ENCODE measurements at regions not wholly inside any gene's neighbourhood (a gene's known extent, or its start where the extent isn't known, plus 50 kb on each side); places are given as distances from the start of the nearest gene placed in this dataset.

GRCh38 chr4:45985038-45985437 is 138.8 kb downstream of the GABRG1 start:
- DNase-seq, result no peak

DNA sequence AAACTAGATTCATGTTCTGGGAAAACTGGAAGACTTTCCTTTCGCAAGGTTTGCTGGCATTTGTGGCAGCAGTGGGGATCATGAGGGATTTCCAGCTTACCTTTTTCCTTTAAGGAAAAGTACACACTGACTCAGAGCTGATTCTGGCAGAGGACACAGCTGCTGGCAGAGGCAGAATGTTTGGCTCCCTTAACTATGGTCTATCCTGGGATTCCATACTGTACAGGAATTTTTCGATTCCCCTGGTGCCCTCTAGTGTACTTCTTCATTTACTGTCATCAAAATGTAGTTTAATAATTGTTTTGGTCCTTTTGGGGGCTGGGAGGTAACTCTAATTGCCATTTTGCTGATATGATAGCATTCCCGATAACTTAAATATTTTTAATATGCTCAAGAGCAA is 152.7 kb downstream of the GABRG1 start:
- no peak for DNase-seq

GRCh38 chr4:45957353-45957752 is 166.5 kb downstream of the GABRG1 start:
- no peak for DNase-seq

- no peak for DNase-seq
Measured at GRCh38 chr4:45954276-45954675, 169.6 kb downstream of the GABRG1 start.

DNA sequence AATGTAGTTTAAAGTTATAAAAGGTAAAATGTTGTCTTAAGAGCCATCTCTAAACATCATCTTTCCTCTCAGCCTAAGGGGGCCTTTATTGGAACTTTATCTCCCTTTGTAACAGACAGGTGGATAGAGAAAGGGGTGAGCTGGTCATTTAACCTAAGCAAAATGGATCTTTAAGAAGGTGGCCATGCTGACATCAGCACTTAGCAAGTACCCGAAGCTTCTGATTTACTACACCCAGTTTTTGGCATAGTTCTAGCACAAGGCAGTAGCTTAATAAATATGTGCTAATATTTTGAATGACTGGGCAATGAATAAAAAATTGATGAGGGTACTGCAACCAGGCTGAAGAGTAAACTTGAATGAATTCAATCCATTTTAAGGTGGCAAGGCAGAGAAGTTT is 172.7 kb downstream of the GABRG1 start:
- no peak for DNase-seq

GRCh38 chr4:45946699-45947098 is 177.2 kb downstream of the GABRG1 start:
- DNase-seq, result no peak

GRCh38 chr4:45944000-45944399 is 179.9 kb downstream of the GABRG1 start:
- DNase-seq, result no peak

GRCh38 chr4:45939056-45939455 is 184.8 kb downstream of the GABRG1 start:
- DNase-seq, result no peak

- no peak for DNase-seq
Measured at GRCh38 chr4:45931154-45931553, 192.7 kb downstream of the GABRG1 start.

GRCh38 chr4:45927641-45928040 is 196.2 kb downstream of the GABRG1 start:
- no peak for DNase-seq

- DNase-seq, result no peak
Measured at GRCh38 chr4:45925809-45926208, 198.0 kb downstream of the GABRG1 start.

DNA sequence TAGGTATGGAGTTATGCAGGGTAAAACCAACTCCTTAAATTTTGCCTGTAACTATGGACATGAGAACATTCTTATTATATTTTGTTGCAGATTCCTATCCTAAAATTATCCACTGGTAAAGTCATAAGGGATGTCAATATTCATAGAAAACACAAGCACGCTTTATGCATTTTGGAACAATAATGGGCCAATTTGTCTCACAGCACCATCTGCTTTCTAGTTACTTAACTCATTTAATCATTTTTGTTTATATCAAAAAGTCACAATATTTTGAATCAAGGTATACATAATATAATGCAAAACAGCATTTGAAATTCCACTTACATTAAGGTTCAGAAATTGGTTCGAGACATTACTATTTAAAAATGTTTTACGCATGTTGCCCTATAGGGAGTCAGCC is 203.0 kb downstream of the GABRG1 start:
- no peak for DNase-seq

DNA sequence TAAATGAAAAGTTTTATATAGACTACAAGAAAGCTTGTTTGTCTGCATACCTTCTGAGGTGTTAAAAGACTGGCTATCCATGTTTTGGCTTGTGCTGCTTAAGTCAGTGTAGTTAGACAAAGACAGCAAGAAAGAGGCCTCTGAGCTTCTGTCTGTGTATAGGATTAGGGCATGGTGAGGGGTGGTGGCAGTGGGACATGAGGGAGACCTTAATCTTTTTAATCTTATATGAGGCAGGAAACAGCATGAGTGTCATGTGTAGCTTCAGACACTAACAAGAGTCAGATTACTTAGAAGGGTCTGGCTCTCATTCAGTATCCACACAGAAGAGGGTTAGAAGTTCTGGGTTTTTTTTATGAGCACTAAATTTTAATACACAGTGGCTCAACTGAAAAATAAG is 213.3 kb downstream of the GABRG1 start:
- no peak for DNase-seq

DNA sequence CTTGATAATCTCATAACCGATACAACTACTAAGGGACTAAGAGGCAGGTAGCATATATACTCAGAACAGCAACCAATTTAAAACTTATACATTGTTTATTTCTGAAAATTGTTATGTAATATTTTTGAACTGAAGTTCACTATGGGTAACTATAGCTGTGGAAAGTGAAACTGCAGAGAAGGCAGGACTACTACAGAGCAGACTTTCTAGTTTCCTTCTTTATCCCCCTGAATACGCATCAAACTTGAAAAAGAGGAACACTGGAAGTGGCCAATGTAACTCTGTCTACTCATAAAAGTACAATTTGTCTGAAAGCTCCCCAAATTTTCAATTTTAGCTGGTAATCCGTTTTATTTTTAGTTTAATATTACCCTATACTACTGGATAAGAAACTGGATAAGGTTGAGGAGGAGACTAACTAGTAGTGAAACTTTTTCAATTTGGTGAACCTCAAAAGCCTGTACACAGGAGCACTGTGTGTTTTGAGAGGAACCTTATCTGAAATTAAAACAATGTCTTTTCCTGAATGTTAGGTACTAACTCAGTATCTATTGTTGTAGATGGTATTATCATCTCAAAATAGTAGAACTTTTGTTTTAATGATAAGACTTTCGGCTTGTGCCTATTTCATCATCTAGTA is 225.8 kb downstream of the GABRG1 start:
- no peak for DNase-seq

DNA sequence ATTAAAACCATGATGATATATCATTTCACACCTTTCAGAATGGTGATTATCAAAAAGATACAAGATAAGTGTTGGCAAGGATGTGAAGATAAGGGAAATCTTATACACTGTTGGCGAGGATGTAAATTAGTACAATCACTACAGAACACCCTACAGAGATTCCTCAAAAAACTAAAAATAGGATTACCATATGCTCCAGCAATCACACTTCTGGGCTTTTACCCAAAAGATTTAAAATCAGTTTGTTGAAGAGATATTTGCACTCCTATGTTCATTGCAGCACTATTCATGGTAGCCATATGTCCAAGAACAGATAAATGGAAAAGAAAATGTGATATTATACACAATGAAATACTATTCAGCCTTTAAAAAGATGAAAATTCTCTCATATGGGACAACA is 240.4 kb downstream of the GABRG1 start:
- DNase-seq, result no peak

DNA sequence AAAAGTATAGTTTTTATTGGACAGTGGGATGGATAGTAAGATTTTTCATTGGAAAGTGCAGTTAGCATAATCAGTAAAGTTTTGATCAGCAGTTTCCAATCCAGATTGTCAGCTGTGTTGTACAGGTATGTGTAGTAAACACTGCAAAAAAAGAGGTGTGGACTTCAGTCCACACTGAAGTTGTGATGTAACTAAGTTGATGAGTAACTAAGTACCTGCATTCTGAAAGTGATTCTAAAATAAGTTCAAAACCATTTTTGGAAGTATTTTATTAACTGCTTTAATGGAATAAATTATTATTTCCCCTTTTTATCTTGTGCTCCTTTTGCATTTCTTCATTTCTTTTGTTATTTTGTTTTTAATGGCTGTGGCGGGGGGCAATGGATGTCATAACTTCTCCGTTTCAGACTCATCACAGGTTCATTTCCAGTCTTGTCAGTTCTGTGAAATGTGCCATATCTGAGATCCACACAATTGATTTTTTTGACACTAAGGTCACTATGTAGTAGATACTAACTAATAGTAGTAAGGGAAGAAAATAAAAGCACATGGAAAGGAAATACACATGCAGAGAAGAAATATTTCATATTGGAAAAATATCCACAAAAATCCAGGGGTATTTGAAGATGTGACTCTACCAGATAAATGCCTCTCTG is 247.5 kb downstream of the GABRG1 start:
- no peak for DNase-seq

DNA sequence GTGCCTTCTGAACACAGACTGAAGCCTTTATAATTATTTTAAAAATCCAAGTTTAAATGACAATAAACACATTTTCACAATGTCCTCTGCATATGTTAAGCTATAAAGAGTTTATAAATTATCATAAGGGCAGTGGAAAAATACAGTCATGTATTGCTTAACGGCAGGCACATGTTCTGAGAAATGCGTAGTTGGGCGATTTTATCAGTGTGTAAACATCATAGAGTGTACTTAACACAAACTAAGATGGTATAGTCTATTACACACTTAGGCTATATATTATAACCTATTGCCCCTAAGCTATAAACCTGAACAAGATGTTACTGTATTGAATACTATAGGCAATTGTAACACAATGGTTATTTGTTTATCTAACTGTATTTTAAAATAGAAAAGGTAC is 254.7 kb downstream of the GABRG1 start:
- DNase-seq, result no peak

DNA sequence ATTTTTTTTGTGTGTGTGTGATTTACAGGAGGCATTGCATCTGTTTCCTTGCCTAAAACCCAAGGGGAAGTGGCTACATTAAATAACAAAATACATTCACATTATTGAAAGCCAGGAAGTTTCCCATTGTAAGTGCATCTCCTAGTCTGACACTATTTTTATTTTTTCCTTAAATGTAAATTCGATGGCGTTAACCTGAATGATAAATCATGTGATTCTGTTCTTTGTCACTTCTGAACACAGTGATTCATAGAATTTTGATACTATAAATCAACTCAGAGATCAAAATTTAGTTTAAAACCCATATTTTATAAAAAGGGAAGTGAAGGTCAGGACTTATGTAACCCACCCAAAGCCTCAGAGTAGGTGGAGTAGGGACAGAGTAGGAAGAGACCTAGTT is 258.1 kb downstream of the GABRG1 start:
- DNase-seq, result no peak

GRCh38 chr4:45855857-45856256 is 268.0 kb downstream of the GABRG1 start:
- DNase-seq, result no peak

DNA sequence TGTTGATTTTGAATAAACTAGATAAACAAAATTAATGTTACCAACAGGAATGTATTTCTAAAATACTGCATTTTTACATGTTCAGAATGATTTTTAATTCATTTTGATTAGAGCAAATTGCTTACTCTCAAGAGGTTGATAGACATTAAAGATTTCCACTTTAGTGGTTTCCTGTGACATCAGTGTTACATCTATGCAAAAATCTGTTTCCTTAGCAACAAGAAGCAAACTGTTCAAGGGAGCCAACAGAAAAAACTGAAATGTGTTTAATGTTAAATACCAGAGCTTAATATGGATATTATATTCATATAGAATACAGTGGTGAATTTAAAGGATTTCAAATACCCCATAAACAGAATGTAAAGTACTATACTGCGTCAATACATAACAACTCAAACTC is 277.8 kb downstream of the GABRG1 start:
- DNase-seq, result no peak

DNA sequence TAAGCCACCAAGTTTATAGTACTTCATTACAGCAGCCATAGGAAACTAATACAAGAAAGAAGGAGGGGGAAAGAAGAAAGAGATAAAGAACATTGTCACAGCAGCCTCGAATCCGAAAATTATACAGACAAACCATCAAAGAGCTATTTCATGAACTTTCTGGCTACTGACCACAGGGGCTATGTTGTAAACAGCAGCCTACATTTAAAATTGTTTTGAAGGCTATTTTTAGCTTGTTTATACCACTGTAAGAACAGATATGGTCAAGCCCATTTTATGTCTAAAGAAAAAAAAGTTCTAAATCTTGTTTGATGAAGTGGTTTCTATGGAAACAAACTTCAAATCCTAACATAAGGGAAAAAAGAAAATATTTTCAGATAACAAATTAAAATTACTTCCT is 282.1 kb downstream of the GABRG1 start:
- no peak for DNase-seq

GRCh38 chr4:45831692-45832091 is 292.2 kb downstream of the GABRG1 start:
- DNase-seq, result no peak

GRCh38 chr4:45803994-45804393 is 319.9 kb downstream of the GABRG1 start:
- no peak for DNase-seq

GRCh38 chr4:45795135-45795534 is 328.7 kb downstream of the GABRG1 start:
- DNase-seq, result no peak

GRCh38 chr4:45778514-45778913 is 345.3 kb downstream of the GABRG1 start:
- no peak for DNase-seq
